ENCODE measurements at regions not wholly inside any gene's neighbourhood (a gene's known extent, or its start where the extent isn't known, plus 50 kb on each side); places are given as distances from the start of the nearest gene placed in this dataset.

DNA sequence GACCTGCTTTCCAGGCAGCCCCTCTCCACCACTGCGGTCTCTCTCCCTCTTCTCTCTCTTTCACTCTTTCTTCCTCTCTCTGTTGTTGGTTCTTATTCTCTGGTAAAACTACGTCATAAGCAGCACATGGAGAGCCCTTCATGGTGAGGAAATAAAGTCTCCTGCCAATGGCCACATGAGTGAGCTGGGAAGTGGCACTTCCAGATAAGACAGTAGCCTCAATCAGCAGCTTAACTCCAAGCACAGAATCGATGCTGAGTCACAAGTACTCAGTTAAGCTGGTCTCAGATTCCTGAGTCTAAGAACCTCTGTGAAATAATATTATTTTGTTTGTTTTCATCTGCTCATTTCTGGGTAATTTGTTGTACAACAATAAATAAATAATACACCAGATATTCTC, 500.1 kb downstream of the GABRG2 start:
- TF ChIP-seq, protein P1, sequence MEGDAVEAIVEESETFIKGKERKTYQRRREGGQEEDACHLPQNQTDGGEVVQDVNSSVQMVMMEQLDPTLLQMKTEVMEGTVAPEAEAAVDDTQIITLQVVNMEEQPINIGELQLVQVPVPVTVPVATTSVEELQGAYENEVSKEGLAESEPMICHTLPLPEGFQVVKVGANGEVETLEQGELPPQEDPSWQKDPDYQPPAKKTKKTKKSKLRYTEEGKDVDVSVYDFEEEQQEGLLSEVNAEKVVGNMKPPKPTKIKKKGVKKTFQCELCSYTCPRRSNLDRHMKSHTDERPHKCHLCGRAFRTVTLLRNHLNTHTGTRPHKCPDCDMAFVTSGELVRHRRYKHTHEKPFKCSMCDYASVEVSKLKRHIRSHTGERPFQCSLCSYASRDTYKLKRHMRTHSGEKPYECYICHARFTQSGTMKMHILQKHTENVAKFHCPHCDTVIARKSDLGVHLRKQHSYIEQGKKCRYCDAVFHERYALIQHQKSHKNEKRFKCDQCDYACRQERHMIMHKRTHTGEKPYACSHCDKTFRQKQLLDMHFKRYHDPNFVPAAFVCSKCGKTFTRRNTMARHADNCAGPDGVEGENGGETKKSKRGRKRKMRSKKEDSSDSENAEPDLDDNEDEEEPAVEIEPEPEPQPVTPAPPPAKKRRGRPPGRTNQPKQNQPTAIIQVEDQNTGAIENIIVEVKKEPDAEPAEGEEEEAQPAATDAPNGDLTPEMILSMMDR (IDR thresholded peaks at IDR 0.05), result no peak
- no peak for TF ChIP-seq POLR2A (IDR thresholded peaks at IDR 0.05)
